HK-2 (cell line): ENCODE measurements at regions not wholly inside any gene's neighbourhood (a gene's known extent, or its start where the extent isn't known, plus 50 kb on each side); places are given as distances from the start of the nearest gene placed in this dataset.

Experiments used
- DNase-seq: peaks from one replicate; pipeline ENCODE4 v3.0.0-alpha.2; 2018; ENCODE audit not compliant: unreplicated experiment

- no peak for DNase-seq
Observed at GRCh38 chr12:28824193-28824846, 324.8 kb upstream of the FAR2 start.

- no peak for DNase-seq
Observed at GRCh38 chr12:28824849-28825248, 324.2 kb upstream of the FAR2 start.

GRCh38 chr12:28826766-28827165 is 322.3 kb upstream of the FAR2 start:
- no peak for DNase-seq

DNA sequence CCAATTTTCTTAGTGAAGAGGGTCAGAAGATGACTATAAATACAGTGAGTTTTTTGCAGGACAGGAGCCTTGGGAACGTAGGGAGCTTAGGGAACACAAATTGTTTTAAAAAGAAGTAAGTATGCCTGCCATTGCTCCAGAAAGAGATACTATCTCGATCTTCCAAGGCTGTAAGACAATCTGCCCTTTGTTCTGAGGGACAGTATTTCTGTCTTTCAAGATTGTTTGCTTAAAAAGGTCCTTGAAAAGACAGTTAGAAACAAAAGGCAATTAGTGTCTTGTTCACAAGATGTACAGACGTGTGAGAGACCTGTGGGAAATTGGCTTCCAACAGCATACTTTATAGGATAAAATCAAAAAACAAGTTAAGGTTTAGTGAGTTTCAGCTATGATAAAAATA is 321.2 kb upstream of the FAR2 start:
- DNase-seq, result no peak

GRCh38 chr12:28828318-28828717 is 320.8 kb upstream of the FAR2 start:
- no peak for DNase-seq

- DNase-seq, result no peak
Observed at GRCh38 chr12:28830491-28830890, 318.6 kb upstream of the FAR2 start.

DNA sequence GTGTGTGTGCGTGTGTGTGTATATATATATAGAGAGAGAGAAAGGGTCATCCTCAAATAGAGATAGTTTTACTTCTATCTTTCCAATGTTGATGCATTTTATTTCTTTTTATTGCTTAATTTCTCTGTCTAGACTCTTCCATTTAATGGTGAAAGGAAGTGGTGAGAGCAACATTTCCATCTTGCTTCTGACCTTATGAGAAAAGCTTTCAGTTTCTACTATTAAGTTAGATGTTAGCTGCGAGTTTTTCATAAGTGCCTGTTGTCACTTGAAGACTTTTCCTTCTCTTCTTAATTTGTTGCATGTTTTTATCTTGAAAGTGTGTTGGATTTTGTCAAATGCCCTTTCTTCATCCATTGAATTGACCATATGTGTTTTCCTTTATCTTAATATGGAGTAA is 304.4 kb upstream of the FAR2 start:
- DNase-seq, result no peak

- no peak for DNase-seq
Observed at GRCh38 chr12:28851781-28852180, 297.3 kb upstream of the FAR2 start.

DNA sequence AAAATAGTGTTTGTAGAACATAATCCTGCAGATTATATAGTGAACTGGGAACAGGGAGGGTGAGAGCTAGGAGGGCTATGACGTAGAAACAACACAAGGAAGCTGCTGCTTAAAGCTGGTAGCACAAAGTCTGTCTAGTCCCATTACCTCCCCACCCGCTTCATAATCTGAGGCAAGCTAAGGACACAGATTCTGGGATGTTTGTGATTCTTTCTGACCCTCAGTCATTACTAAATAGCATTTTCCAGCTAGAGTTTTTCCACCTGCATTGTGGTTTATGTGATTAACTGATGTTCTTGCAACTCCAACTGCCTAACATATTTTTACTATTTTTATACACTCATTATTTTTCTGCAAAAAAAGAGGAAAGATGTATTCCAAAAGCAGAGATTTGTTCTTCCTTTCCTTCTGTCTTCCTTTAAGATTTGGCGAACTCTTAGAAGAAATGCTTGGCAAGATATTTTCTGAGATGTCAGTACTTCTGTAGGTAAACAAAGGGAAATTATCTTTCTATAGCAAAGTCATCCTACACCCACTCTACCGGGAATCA is 293.2 kb upstream of the FAR2 start:
- no peak for DNase-seq

DNA sequence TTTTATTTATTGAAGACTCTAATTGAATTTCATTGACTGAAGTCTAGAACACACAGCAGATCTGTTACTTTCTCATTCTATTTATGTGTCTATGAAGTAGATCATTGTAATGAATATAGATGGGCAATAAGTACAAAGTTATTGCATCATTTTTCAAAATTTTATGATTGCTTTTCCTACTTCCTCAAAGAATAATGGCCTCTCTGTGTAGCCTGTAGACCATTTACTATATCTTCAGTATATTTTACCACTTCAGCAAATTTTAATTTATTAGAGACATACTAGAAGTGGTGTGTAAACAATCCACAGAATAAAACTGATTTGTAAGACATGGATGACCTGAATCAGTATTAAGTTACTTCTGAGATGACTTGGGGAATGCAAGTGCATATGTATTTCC is 291.7 kb upstream of the FAR2 start:
- no peak for DNase-seq

GRCh38 chr12:28859551-28859950 is 289.5 kb upstream of the FAR2 start:
- DNase-seq, result no peak

GRCh38 chr12:28865776-28866175 is 283.3 kb upstream of the FAR2 start:
- DNase-seq, result no peak

GRCh38 chr12:28866296-28866695 is 282.8 kb upstream of the FAR2 start:
- no peak for DNase-seq

DNA sequence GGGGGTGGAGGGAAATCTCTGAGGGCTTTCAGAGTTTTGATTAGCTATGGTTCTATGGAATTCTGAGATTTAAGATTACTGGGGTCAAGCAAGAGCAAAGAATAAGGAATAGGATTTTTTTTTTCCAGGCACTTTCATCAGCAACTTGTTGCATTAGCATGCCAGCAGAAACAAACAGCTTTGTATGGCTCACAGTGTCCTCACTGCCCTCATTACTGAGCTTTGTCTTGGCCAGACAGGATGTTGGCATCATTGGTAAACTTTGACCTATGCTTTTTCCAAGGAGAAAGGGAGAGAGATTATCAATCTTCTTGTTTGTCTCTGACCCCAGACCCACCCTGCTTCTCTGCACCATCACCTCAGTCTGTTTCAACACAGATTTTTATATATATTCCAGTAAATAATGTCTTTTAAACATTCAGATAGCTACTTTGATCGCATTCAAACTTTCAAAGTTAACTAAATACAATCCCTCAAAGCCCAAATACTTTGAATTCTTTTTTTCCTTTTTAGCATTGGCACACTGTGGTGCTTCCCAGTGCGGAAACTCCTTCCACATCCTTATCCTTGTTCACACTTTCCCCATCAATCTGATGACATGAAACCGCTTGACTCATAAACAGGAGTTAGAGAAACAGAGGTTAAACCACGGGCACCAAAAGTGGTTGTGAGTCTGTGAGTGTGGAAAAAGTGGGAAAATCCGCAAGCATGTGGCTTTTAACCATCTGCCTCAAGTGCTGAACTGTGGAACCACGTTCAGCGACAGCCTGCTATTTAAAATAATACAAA is 282.2 kb upstream of the FAR2 start:
- DNase-seq, result no peak

GRCh38 chr12:28868414-28868813 is 280.7 kb upstream of the FAR2 start:
- no peak for DNase-seq

DNA sequence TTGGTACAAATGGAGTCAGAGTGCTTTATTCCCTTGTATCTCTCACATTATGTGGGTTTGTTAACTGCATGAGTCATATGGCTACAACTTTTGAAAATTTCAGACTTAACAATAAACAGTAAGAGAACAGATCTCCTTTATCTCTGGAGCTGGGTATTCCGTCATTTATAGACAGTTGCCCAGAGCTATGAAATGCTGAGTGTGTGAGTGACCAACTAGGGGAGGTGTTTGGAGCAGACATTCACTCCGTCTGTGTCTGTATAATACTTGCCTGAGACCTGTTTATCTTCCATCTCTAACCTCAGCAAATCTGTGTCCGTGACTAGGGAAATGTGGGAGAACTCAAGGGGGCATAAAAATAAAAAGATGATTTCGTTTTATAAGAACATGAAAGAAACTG is 279.9 kb upstream of the FAR2 start:
- DNase-seq, result no peak

GRCh38 chr12:28870839-28871440 is 278.1 kb upstream of the FAR2 start:
- DNase-seq, result no peak

GRCh38 chr12:28872654-28873268 is 276.3 kb upstream of the FAR2 start:
- peak; percentile 35 for DNase-seq

GRCh38 chr12:28874758-28875157 is 274.3 kb upstream of the FAR2 start:
- no peak for DNase-seq

DNA sequence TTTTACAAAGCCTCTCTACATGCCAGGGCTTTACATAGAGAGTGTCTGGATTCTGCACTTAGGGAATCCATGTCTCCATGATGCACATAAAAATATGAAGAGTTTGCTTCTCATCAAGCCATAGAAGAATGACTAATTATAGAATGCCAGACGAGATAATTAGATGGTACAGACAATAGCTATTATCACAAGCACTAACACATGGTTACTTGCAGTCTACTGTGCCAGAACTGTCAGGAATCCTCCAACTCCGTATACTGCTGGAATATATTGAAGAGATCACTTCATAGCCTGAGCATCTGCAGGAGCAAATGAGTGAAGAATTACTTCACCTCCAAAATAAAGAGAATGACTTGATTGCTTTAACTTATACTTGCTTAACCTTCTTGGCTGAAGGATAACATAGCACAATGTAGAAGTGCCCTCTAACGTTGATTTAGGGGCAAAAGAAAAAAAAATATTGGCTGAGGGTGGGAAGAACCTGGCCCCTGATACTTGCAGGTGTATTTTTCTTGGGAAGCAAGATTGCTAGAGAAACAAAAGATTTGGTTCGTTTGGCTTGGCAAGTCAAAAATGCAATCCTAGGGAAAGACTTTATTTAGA is 272.8 kb upstream of the FAR2 start:
- no peak for DNase-seq

- no peak for DNase-seq
Observed at GRCh38 chr12:28877854-28878253, 271.2 kb upstream of the FAR2 start.

- no peak for DNase-seq
Observed at GRCh38 chr12:28878629-28879028, 270.4 kb upstream of the FAR2 start.
